ENCODE measurements at regions not wholly inside any gene's neighbourhood (a gene's known extent, or its start where the extent isn't known, plus 50 kb on each side); places are given as distances from the start of the nearest gene placed in this dataset.

GRCh38 chr16:64409783-64410210 is 712.1 kb downstream of the CDH11 start:
- no peaks in the 10 kb centered on the region for H3K9me2 ChIP-seq (replicated peaks; ENCODE audit: insufficient read depth, low read length)
- H2AFZ ChIP-seq (ENCODE audit: low read length) = no peak overlapping the region
- TF ChIP-seq EZH2 (optimal IDR thresholded peaks at IDR 0.05; ENCODE audit: low read depth, low read length) (no peak), EZH2phosphoT487 (IDR thresholded peaks at IDR 0.05; ENCODE audit: low read length) (no peak)
- TF ChIP-seq, protein P1, sequence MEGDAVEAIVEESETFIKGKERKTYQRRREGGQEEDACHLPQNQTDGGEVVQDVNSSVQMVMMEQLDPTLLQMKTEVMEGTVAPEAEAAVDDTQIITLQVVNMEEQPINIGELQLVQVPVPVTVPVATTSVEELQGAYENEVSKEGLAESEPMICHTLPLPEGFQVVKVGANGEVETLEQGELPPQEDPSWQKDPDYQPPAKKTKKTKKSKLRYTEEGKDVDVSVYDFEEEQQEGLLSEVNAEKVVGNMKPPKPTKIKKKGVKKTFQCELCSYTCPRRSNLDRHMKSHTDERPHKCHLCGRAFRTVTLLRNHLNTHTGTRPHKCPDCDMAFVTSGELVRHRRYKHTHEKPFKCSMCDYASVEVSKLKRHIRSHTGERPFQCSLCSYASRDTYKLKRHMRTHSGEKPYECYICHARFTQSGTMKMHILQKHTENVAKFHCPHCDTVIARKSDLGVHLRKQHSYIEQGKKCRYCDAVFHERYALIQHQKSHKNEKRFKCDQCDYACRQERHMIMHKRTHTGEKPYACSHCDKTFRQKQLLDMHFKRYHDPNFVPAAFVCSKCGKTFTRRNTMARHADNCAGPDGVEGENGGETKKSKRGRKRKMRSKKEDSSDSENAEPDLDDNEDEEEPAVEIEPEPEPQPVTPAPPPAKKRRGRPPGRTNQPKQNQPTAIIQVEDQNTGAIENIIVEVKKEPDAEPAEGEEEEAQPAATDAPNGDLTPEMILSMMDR (IDR thresholded peaks at IDR 0.05; ENCODE audit: low read length) = no peak
- H3K27me3 ChIP-seq (replicated peaks; ENCODE audit: insufficient read depth, low read length) = no peaks in the 10 kb centered on the region
- no peak overlapping the region for H3K9ac ChIP-seq (ENCODE audit: low read length)
- no peak overlapping the region for H3K4me3 ChIP-seq (ENCODE audit: low read length)
- H4K20me1 ChIP-seq (ENCODE audit: insufficient read depth, low read length) = no peaks in the 10 kb centered on the region
- no peak overlapping the region for H3K4me2 ChIP-seq (ENCODE audit: low read depth, low read length)
- no peak overlapping the region for H3K27ac ChIP-seq (ENCODE audit: low read length)
- DNase-seq = no peak
- no peaks in the 10 kb centered on the region for H3F3A ChIP-seq (ENCODE audit: insufficient read depth, low read length)
- H3K9me3 ChIP-seq (replicated peaks; ENCODE audit: insufficient read depth, low read length) = no peaks in the 10 kb centered on the region
- H3K4me1 ChIP-seq (ENCODE audit: low read length) = no peaks in the 10 kb centered on the region
- no peaks in the 10 kb centered on the region for H3K79me2 ChIP-seq (ENCODE audit: low read length)
- H3K36me3 ChIP-seq (replicated peaks; ENCODE audit: insufficient read depth, low read length) = no peaks in the 10 kb centered on the region

- Histone ChIP-seq H4K20me1 (ENCODE audit: insufficient read depth, low read length) (no peaks in the 10 kb centered on the region), H3K4me2 (ENCODE audit: low read depth, low read length) (no peak overlapping the region), H3K9me3 (replicated peaks; ENCODE audit: insufficient read depth, low read length) (no peaks in the 10 kb centered on the region), H3F3A (ENCODE audit: insufficient read depth, low read length) (no peaks in the 10 kb centered on the region), H3K9me2 (replicated peaks; ENCODE audit: insufficient read depth, low read length) (no peaks in the 10 kb centered on the region), H3K79me2 (ENCODE audit: low read length) (no peaks in the 10 kb centered on the region), H3K4me3 (ENCODE audit: low read length) (no peak overlapping the region), H3K36me3 (replicated peaks; ENCODE audit: insufficient read depth, low read length) (no peaks in the 10 kb centered on the region), H3K27me3 (replicated peaks; ENCODE audit: insufficient read depth, low read length) (no peaks in the 10 kb centered on the region), H3K27ac (ENCODE audit: low read length) (no peak overlapping the region), H3K4me1 (ENCODE audit: low read length) (no peaks in the 10 kb centered on the region), H3K9ac (ENCODE audit: low read length) (no peak overlapping the region), H2AFZ (ENCODE audit: low read length) (no peak overlapping the region)
- DNase-seq = no peak
- no peak for TF ChIP-seq EZH2 (optimal IDR thresholded peaks at IDR 0.05; ENCODE audit: low read depth, low read length)
- TF ChIP-seq, protein P1 (IDR thresholded peaks at IDR 0.05; ENCODE audit: low read length) = no peak
- TF ChIP-seq EZH2phosphoT487 (IDR thresholded peaks at IDR 0.05; ENCODE audit: low read length) = no peak
Measured at GRCh38 chr16:64408699-64409098, 713.2 kb downstream of the CDH11 start.

GRCh38 chr16:64406770-64407181 is 715.1 kb downstream of the CDH11 start:
- DNase-seq = no peak
- H3F3A ChIP-seq (ENCODE audit: insufficient read depth, low read length) = no peaks in the 10 kb centered on the region
- H3K27ac ChIP-seq (ENCODE audit: low read length) = no peak overlapping the region
- no peaks in the 10 kb centered on the region for H3K9me2 ChIP-seq (replicated peaks; ENCODE audit: insufficient read depth, low read length)
- H4K20me1 ChIP-seq (ENCODE audit: insufficient read depth, low read length) = no peaks in the 10 kb centered on the region
- H3K27me3 ChIP-seq (replicated peaks; ENCODE audit: insufficient read depth, low read length) = no peaks in the 10 kb centered on the region
- no peaks in the 10 kb centered on the region for H3K9me3 ChIP-seq (replicated peaks; ENCODE audit: insufficient read depth, low read length)
- H2AFZ ChIP-seq (ENCODE audit: low read length) = no peak overlapping the region
- H3K4me2 ChIP-seq (ENCODE audit: low read depth, low read length) = no peak overlapping the region
- TF ChIP-seq EZH2 (optimal IDR thresholded peaks at IDR 0.05; ENCODE audit: low read depth, low read length) (no peak), EZH2phosphoT487 (IDR thresholded peaks at IDR 0.05; ENCODE audit: low read length) (no peak)
- TF ChIP-seq, protein P1 (IDR thresholded peaks at IDR 0.05; ENCODE audit: low read length) = no peak
- no peak overlapping the region for H3K4me3 ChIP-seq (ENCODE audit: low read length)
- no peaks in the 10 kb centered on the region for H3K36me3 ChIP-seq (replicated peaks; ENCODE audit: insufficient read depth, low read length)
- no peak overlapping the region for H3K9ac ChIP-seq (ENCODE audit: low read length)
- no peaks in the 10 kb centered on the region for H3K4me1 ChIP-seq (ENCODE audit: low read length)
- H3K79me2 ChIP-seq (ENCODE audit: low read length) = no peaks in the 10 kb centered on the region
